Stimulated activated CD4-positive, alpha-beta T cell treated with anti-CD3 and anti-CD28 coated beads, Interleukin-4, amount 100 ng/mL, for 4 hours (primary cell): ENCODE measurements at regions not wholly inside any gene's neighbourhood (a gene's known extent, or its start where the extent isn't known, plus 50 kb on each side); places are given as distances from the start of the nearest gene placed in this dataset.

Source experiments
- DNase-seq, 2 experiments: peaks; one replicate each; pipeline ENCODE4 v3.0.0-alpha.2; 2020

DNA sequence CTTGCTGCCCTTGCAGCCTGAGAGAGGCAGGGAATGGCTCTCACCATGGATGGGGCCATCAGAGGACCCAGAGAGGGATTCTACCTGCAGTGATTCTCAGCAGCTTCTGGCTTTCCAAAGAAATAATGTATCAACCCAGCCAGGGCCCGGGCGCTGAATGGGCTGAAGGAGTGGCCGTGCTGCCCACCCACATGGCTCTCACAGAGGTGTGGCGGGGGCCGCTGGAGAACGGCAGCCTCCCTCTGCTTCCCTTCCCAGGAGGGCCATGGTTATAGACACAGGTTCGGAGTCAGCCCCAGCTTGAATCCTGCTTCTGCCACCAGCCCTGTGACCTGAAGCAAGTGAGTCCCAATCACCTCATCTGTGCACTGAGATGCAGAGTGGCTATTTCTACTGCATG is 82.7 kb downstream of the THAP12 start:
- DNase-seq = no peak

DNA sequence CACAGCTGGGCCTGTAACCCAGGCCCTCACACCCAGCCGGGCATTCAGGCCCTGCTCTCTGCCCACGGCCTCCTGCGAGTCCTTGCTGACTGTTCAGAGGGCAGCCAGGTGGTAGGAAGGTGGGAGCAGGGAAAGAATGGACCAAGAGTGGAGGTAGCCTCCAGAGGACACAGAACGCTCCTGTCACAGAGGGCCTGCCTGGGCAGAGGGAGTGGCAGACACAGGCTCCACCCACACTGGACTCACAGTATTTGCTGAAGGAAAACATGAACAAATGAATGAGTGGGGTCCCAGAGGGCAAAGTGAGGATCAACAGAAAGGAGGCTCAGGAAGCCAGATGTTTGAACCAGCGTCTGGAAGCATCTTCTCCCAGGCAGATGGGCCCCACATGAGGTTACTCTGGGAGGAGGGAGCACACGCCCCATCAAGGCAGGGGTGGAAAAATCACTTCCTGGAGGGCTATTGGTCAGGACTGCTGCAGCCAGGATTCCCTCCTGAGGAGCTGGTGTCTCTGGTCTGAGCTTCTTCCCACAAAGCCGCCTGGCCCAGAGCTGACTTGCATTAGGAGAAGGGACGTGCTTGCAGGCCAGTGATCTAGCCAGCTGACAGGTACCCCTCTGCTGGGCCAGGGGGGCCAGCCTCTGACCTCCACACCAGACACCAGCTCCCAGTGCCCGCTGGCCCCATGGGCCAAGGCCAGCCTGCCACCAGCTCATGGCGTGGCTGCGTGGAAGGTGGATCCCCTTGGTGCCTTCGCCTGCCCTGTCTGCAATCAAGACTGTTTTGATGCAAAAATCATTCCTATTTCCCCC is 84.0 kb downstream of the THAP12 start:
- DNase-seq = no peak

DNA sequence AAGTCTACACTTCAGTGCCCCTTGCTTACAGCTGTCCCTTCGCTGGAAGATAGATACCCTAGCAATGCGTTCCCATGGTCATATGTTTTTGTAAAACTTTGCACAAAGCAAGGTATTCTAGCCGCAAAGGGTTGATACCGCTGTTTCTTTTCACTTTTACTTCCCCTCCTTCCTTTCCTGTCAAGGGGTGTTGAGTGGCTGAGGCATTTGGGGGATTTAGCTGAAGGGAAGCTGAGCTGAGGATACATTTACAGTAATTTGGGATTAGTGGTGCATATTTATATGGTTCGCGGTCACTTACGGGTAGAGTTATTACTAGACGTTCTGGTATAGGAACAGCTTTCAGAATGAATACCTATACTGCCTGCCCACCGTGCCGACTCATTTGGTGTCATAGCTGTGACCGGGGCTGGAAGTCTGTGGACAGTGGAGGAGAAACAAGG is 86.9 kb upstream of the WNT11 start:
- no peak for DNase-seq

DNA sequence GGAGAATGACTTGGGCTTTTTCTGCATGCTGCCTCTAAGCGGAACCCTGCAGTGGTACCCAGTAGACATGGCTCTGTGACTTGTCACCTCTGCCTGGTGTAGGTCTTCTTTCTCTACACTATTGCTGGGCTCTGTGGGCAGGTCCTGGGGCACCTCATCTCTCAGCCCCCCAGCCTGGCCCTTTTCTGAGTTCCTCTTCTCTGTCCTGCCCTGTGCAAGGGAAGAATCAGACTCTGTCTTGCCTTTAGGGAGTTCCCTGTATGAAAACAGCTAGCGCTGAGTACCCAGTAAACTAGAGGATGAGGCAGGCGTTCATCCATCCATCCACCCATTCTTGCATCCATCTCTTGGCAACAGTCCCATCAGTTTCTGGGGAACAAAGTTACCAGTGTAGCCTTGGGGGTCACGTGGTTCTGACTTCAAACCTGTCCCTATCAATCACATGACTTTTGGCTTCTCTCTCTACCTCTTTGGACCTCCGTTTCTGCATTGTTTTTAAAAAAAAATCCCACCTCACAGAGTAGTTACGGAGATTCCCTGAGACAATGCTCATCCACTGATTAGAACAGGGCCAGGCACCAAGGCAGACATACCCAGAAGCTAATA is 86.4 kb upstream of the WNT11 start:
- no peak for DNase-seq

DNA sequence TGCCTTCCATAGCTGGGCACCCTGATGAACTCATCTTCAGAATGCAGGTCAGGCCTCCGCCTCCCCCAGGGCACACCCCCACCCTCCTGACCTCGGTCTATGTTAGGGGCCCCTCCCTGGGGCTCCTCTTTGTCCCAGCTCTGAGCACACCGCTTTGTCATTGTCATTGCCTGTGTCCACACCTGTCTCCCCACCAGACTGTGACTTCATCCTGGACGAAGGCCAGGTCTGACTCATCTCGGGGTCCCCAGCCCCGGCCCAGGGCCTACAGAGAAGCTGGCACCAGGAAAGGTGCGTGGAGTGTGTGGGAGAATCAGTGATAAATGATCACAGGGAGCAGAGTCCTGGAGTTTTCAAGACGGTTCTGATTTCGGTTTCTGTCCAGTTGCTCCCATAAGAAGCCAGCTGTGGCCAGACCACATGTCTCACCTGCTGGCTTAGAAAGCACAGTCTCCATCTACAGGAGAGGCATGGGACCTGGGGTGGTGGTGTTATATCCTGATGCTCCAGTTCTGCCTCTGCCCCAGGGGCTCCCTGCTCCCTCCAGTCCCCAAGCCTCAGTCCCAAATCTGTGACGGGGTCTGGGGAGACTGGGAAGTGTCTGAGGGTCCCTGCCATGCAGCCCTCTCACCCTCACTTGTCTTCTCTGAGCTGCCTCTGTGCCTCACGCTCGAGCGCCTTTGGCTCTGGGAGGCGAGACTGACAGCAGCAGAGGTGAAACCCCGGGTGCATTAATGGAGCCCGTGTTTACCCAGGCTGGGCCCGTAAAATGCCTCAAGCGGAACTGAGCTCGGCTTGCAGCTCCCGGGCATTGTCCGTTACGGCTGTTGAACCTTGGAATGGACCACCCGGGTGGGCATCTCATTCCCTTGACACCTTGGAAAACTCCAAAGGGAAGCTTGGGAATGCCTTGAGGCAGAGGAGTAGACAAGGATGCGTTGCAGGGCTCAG is 85.5 kb upstream of the WNT11 start:
- DNase-seq = no peak

DNA sequence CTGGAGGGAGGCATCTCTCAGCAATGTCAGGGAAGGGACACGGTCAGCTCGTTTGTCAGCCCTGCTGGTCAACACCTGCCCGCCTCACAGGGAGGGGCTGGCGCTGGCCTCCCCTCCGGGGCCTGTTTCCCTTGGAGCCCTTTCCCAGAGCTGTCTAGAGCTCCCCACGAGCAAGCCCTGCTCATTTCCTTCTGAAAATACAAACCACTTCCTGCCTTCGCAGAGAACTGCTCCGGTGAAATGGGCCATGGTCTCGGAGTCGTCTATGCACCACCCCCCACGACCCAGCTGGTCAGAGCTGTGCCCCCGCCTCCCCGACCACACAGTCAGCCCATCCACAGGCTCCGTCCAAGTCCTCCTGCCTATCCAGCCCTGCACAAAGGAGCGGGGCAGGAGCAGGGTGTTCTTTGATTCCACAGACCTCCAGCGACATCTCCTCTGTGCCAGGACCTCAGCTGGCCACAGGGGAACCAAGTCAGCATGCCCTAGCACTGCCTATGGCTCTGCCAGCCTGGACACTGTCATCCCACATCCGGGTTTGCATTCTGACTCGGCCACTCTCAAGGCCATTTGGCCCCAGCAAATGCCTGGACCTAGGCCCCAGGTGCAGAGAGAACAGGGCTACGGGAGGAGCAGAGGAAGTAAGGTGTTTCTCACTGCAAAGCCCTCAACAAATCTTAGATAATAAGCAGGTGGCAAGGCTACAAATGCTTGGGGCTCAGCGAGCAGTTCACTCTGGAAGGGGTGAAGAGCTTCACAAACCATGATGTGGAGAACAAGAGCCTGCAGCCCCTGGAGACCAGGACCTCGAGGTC is 82.1 kb upstream of the WNT11 start:
- DNase-seq = peak in 1 of 2 experiments; percentile 14

DNA sequence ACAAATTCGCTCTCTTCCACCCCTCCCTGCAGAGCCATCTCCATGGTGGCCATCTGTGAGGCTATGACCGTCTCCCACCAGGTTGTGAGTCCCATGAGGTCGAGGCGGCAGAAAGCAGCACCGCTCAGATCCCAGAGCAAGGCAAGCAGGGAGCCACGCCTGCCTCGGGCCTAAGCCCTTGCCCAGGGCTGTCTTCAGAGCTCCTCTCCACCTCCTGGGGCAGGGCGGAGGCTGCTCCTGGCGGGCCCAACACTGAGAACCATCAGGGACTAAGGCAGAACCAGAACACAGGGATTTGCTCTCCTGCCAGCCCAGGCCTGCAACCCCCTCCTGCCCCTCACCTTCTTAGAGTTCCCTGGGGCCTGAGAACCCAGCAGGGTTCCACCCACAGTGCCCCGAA is 80.9 kb upstream of the WNT11 start:
- DNase-seq = no peak

DNA sequence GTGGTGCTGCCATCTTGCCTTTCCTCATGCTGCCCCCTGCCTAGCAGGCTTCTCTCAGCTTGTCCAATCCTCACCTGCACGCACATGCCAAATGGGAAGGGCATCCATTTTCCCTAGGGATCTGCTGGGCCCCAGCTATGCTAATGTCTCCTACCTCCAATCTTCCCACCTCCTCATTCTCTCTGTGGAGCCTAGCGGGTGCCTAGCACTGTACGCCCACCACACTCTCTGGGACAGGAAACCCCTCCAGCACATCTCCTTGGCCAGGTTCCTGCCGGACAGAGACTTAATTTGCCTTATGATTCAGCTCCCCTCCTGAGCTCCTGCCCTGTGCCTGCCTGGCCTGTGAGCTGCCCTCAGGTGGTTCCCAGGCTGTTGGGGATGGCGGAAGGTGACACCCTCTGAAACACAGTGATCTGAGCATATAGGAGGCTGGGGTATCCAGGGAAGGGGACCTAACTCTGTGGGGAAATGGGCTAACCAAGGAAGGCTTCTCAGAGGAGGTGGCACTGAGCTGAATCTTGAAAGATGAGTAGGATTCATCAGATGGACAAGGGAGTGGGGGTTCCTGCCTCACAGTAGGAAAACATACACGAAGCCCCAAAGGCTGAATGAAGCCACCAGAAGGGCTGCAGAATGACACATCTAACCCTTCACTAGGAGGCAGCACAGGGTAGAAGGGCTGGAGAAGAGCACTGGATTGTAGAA is 79.2 kb upstream of the WNT11 start:
- DNase-seq = no peak

DNA sequence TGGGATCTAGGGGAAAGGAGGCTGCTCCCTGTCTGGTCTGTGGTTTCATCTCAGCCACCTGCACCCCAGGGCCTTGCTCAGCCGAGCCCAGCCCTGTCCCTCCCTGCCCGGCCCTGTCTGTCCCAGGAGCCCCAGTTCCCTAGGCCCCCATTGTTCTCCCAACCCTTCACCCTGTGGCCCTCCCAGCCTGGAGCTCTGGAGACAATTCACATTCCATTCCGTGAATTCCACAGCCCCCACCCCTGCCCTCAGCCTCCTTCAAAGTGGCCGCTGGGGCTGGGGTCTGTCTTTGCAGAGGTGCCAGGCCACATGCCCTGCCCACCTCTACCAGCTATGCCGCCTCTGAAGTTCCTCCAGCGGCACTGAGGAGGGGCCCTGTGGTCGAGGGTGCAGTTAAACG is 77.9 kb upstream of the WNT11 start:
- DNase-seq = no peak

DNA sequence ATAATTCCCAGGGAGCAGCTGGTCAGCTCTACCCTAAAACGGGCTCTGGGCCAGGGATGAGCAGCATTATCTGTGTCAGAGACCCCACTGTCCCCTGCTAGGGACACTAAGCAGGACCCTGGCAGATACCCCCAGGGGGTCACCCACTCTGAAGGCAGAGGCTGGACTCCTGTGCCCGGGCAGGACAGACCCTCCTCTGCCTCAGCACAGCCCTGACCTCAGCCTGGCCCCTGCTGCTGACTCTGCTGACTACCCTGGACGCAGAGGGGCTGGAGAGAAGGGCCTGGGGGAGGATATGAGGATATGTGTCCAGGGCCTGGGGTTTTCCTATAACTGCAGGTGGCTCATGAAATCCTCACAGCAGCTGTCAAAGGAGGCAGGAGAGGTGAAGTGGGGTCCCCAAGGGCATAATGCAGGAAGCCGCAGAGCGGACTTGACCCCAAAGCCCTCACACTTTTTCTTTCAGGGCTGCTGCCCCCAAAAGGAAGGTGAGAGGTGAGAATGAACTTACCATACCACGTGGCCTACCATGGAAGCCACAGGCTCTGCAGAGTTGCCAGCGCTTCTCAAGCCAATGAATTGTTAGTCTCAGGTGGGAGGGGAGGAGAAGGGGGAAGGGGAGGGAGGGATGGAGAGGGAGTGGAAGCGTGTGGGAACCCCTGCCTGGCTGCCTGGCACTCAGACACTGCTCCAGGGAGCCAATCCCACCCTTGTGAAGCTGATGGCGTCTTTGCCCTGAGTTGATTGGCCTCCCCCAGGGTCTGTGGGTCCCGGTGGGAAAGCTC is 76.7 kb upstream of the WNT11 start:
- DNase-seq = no peak

DNA sequence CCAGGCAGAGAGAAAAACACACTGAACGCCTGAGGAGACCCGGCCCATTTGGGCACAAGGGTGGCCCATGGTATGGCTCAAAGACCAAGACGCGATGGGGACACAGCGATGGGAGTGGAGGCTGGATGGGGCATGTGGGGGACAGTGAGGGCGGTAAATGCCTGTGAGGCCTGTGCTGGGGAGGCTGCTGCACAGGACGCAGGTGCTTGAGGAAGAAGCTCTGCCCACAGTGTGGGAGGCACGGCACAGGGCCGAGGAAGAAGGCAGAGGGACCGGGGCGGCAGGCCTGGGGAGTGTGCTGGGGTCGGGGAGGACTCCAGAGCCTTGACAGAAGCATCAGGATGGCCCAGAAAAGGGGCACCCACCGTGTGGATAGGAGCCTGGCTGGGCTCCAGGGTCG is 75.9 kb upstream of the WNT11 start:
- no peak for DNase-seq

DNA sequence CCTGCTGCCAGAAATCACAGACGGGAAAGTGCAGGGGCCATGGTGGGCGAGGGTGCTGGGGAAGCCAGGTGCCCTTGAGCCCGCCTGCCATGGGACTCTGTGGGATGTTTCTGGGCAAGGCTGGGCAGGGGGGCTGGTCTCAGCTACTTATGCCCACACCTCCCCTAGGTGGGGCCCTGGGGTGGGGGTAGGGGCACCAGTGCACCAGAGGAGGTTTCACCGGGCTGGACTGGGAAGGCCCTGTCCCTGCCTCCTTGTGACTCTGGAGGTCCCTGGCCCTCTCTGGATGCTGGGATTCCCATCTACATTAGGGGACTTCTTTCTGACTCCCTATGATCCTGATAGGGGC is 75.2 kb upstream of the WNT11 start:
- no peak for DNase-seq

DNA sequence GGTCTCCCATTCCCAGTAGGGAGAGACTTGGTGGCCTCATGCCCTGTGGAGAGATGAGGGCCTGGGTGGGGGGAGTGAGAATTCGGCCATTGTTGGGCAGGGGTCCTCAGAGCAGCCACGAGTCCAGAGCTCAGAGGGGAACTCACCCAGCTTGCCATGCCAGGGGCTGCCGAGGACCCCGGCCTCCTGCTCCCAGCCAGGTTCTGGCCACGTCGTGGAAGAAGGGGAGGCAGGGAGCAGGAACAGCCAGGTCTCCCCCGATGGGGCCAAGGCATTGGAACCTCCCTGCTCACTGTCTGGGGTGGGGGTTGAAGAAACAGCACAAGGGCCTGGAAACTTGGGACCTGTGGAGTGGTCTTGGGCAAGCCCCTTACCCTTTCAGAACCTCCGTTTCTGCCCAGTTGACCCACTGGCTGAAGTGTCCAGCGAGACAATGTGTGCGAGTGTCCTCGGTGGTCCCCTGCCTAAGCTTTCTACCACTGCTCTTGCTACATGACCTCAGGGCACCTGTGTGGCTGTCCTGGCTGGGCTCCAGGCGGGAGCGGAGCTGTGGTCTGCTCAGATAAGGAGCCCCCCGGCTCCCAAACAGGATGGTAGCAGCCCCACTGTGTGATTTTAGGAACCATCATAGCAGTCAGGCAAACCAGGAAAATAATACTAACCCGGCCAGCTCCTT is 74.7 kb upstream of the WNT11 start:
- DNase-seq = no peak

DNA sequence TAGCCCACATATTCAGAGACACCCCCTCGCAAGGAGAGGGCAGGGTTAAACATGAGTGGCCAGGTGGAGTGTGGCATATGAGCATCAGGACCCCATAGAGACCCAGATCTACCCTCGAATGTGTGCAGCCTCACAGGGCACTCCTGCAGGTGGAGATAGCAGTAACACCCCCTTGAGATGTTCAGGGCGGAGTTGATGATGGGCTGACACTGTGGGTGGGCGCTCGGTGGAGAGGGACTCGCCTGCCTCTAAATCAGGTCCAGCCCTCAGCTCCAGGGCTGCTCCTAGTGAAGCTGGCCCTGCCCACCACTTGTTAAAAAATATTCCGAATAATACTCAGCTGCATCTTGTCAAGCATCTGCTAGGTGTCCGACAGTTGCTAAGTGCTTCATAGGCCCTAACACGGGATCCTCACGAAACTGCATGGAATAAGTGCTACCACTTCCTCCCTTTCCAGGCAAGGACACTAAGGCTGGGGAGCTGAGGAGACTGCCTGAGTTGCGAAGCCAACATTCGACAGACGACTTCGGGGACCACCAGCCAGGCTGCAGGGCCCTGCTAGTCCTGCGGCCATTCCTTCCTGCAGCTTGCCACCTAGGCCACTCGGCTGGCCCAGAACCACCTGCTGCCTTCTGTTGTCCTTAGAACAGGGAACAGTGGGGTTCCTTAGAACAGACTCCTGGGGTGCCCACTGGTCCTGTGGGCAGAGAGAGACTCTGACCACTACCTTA is 74.0 kb upstream of the WNT11 start:
- DNase-seq = no peak

DNA sequence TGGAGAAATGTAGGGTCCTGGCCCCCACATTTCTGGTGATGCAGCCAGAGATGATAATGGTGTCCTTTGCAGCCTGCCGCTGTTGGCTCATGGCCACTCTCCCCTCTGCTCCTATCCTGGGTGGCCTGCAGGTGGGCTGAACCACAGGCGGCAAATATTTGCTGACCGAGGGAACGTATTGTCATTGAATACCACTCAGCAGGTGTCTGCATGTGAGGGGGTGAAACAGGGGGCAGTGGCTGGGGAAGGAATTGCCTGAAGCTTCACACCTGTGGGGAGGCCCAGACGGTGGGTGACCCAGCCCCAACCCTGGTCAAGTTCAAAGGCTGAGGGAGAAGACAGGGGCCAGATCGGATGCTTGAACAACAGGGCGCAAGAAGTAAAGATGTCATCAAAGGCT is 73.3 kb upstream of the WNT11 start:
- no peak for DNase-seq

DNA sequence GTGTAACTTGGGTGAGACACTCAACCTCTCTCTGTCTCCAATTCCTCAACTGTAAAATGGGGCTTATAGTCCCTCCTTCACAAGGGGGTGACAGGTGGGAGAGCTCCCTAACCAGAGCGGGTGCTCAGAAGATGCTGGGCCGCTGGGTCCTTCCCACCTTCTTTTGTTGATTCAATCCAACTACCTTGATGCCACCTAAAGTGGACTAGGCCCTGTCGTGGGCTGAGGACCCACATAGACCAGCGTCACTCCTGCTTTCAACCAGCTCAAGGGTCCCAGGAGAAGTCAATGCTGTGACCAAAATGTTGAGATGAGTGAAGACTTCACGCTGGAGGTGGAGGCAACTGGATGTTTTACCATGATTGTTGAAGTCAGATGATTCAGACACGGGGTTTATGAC is 72.7 kb upstream of the WNT11 start:
- no peak for DNase-seq

DNA sequence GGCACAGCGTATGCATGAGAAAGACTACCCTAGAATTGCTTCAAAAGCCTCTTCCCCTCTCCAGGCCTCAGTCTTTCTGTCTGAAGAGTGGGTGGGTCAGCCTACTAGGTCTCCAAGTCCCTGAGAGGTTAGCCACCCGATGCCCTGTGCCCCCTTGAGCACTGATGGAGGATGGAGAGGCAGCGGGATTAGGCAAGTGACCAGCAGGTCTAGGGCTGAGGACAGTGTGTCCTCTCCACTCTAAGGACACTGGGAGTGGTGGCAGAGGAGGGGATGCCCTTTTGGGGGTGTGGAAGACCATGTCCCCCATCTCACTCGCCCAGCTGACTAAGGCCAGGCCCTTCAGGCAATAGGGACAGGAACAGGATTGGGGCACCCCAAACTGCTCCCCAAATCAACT is 72.2 kb upstream of the WNT11 start:
- no peak for DNase-seq

DNA sequence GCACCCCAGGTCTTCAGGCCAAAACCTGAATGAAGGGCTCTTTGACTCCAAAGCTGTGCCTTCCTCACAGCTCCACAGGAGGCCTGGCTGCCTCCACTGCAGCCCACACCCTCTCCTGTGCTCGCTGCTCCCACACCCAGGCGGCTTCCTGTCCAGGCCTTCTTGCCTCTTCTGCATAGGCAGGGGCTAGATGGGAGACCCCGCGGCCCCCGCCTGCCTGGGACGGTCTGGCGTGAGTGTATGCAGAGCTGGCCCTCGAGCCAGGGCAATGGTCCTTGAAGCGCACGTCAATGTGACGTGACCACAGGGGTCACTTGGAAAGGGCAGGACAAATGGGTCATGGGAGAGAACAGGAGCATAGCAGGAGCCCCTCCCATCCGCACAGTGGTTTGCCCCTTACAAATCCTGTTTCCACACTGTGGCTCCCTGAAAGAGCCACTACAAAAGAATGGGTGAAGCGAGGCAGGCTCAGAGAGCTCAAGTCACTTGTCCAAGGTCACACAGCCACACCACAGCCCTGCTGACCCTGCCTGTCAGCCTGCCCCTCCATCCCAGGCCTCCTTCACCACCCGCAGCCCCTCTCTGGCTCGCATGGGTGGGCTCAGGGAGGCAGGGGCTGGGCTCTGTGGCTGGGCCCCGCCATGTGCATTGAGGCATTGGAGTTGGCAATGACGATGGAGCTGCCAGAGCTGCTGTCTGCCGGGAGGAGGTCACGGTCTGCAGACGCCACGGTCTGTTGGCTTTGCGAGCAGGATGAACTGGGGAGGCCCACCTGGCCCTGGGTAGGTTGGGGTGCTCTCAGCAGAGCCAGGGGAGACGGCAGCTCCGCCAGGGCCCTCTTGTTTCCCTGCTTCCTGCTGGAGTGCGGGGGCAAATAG is 71.2 kb upstream of the WNT11 start:
- no peak for DNase-seq

DNA sequence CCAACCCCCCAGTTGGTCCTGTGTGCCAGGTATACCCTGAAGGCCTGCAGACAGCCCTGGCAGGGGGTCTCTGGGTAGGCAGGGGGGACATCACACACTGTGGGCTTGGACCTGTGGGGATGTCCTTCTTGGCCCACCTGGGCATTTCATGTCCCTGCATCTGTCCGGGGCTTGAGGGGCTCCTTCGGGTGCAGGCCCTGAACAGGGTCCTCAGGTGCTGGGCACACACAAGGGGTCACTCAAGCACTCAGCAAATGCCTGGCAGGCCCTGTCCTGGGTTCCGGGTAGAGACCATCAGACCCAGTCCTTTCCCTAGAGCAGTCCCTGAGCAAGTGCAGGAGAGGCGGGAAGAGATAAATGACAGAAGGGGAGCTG is 70.5 kb upstream of the WNT11 start:
- DNase-seq = no peak
